ENCODE measurements at regions not wholly inside any gene's neighbourhood (a gene's known extent, or its start where the extent isn't known, plus 50 kb on each side); places are given as distances from the start of the nearest gene placed in this dataset.

DNA sequence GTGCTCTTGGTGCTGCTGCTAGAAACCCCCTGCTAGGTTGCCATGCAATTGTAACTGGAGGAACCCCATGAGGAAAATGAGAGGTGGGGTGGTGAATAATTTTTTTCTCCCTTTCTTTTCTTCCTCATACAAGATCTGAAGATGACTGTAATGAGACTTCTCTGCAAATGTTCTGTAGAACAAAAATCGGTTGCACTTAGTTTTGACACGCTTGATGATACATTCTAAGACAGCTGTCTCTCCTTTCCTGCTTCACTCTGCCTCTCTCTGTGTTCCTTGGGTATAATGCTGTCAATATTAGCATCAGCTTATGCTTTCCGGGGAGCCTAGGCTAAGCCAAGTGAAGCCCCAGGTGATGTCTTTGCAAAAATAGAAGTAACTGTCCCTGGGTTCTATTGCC, 721.5 kb downstream of the POM121L12 start:
- TF ChIP-seq, protein P1, sequence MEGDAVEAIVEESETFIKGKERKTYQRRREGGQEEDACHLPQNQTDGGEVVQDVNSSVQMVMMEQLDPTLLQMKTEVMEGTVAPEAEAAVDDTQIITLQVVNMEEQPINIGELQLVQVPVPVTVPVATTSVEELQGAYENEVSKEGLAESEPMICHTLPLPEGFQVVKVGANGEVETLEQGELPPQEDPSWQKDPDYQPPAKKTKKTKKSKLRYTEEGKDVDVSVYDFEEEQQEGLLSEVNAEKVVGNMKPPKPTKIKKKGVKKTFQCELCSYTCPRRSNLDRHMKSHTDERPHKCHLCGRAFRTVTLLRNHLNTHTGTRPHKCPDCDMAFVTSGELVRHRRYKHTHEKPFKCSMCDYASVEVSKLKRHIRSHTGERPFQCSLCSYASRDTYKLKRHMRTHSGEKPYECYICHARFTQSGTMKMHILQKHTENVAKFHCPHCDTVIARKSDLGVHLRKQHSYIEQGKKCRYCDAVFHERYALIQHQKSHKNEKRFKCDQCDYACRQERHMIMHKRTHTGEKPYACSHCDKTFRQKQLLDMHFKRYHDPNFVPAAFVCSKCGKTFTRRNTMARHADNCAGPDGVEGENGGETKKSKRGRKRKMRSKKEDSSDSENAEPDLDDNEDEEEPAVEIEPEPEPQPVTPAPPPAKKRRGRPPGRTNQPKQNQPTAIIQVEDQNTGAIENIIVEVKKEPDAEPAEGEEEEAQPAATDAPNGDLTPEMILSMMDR (conservative IDR thresholded peaks at IDR 0.05; ENCODE audit: low read length): no peak
- no peak for TF ChIP-seq EZH2phosphoT487 (IDR thresholded peaks at IDR 0.05; ENCODE audit: borderline replicate concordance)
- Histone ChIP-seq H3K36me3 (ENCODE audit: insufficient read depth, low read length) (no peaks in the 10 kb centered on the region), H3K4me1 (ENCODE audit: insufficient read depth, low read length, poor library complexity, severe bottlenecking) (no peaks in the 10 kb centered on the region), H4K20me1 (ENCODE audit: insufficient read depth, low read length, poor library complexity, severe bottlenecking) (no peaks in the 10 kb centered on the region), H3K9me3 (ENCODE audit: insufficient read depth, low read depth, low read length) (no peaks in the 10 kb centered on the region), H3F3A (ENCODE audit: low read depth) (no peaks in the 10 kb centered on the region), H2AFZ (ENCODE audit: low read length) (no peak overlapping the region), H3K9me2 (replicated peaks; ENCODE audit: low read depth, low read length) (no peaks in the 10 kb centered on the region), H3K9ac (ENCODE audit: low read depth, low read length, poor library complexity, severe bottlenecking) (no peak overlapping the region), H3K4me2 (ENCODE audit: low read depth, low read length, poor library complexity, severe bottlenecking) (no peak overlapping the region), H3K79me2 (ENCODE audit: insufficient read depth, low read length) (no peaks in the 10 kb centered on the region), H3K27me3 (ENCODE audit: insufficient read depth, low read length, poor library complexity, severe bottlenecking) (no peaks in the 10 kb centered on the region), H3K4me3 (ENCODE audit: low read length, poor library complexity, severe bottlenecking) (no peak overlapping the region)

DNA sequence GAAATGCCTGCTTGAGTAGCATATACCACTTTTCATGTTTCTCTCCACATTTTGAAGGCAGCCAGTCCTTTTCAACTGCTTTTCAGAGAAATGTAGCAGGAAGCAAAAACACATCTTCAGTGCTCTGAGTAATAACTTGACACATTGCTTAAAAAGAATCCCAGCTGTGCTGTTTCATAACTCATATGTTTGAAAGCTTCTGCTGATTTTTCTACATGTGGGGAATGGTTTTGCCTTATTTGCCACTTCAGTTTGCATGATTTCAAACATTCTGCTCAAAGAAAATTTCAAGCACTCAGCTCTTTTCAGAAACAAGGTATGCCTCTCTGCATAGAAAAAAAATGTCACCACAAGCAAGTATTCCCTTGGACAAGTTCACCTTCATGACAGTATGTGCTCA, 732.8 kb downstream of the POM121L12 start:
- no peaks in the 10 kb centered on the region for H3F3A ChIP-seq (ENCODE audit: low read depth)
- no peaks in the 10 kb centered on the region for H3K4me1 ChIP-seq (ENCODE audit: insufficient read depth, low read length, poor library complexity, severe bottlenecking)
- H3K4me2 ChIP-seq (ENCODE audit: low read depth, low read length, poor library complexity, severe bottlenecking): no peak overlapping the region
- H3K9me2 ChIP-seq (replicated peaks; ENCODE audit: low read depth, low read length): no peaks in the 10 kb centered on the region
- no peaks in the 10 kb centered on the region for H3K9me3 ChIP-seq (ENCODE audit: insufficient read depth, low read depth, low read length)
- no peaks in the 10 kb centered on the region for H3K79me2 ChIP-seq (ENCODE audit: insufficient read depth, low read length)
- H2AFZ ChIP-seq (ENCODE audit: low read length): no peak overlapping the region
- H3K4me3 ChIP-seq (ENCODE audit: low read length, poor library complexity, severe bottlenecking): no peak overlapping the region
- no peak overlapping the region for H3K9ac ChIP-seq (ENCODE audit: low read depth, low read length, poor library complexity, severe bottlenecking)
- no peaks in the 10 kb centered on the region for H3K27me3 ChIP-seq (ENCODE audit: insufficient read depth, low read length, poor library complexity, severe bottlenecking)
- TF ChIP-seq, protein P1 (conservative IDR thresholded peaks at IDR 0.05; ENCODE audit: low read length): no peak
- no peak for TF ChIP-seq EZH2phosphoT487 (IDR thresholded peaks at IDR 0.05; ENCODE audit: borderline replicate concordance)
- H3K36me3 ChIP-seq (ENCODE audit: insufficient read depth, low read length): no peaks in the 10 kb centered on the region
- no peaks in the 10 kb centered on the region for H4K20me1 ChIP-seq (ENCODE audit: insufficient read depth, low read length, poor library complexity, severe bottlenecking)

DNA sequence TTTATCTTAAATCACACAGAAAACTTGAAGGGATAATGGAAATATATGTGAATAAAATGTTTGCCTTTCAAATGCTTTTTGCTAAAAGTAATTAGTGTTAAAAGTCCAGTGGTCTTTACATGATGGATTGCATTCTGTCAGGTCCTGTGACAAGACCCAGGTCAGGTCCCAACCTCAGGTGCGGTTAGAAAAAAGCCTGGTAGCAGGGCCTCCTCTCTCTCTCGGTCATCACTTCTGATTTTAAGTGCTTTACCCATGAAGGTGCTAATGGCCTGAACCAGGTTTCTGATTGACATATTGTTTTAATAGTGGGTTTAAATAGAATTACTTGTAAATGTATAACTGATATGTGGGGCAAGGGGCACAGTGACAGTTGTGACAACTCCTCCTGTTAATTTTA, 736.3 kb downstream of the POM121L12 start:
- H3K79me2 ChIP-seq (ENCODE audit: insufficient read depth, low read length): no peaks in the 10 kb centered on the region
- H3K4me3 ChIP-seq (ENCODE audit: low read length, poor library complexity, severe bottlenecking): no peak overlapping the region
- no peaks in the 10 kb centered on the region for H3K9me3 ChIP-seq (ENCODE audit: insufficient read depth, low read depth, low read length)
- no peak overlapping the region for H2AFZ ChIP-seq (ENCODE audit: low read length)
- no peaks in the 10 kb centered on the region for H3K9me2 ChIP-seq (replicated peaks; ENCODE audit: low read depth, low read length)
- H3K4me2 ChIP-seq (ENCODE audit: low read depth, low read length, poor library complexity, severe bottlenecking): no peak overlapping the region
- no peaks in the 10 kb centered on the region for H3K27me3 ChIP-seq (ENCODE audit: insufficient read depth, low read length, poor library complexity, severe bottlenecking)
- no peaks in the 10 kb centered on the region for H3K36me3 ChIP-seq (ENCODE audit: insufficient read depth, low read length)
- H3K9ac ChIP-seq (ENCODE audit: low read depth, low read length, poor library complexity, severe bottlenecking): no peak overlapping the region
- no peaks in the 10 kb centered on the region for H3F3A ChIP-seq (ENCODE audit: low read depth)
- no peaks in the 10 kb centered on the region for H4K20me1 ChIP-seq (ENCODE audit: insufficient read depth, low read length, poor library complexity, severe bottlenecking)
- H3K4me1 ChIP-seq (ENCODE audit: insufficient read depth, low read length, poor library complexity, severe bottlenecking): no peaks in the 10 kb centered on the region
- TF ChIP-seq, protein P1 (conservative IDR thresholded peaks at IDR 0.05; ENCODE audit: low read length): no peak
- no peak for TF ChIP-seq EZH2phosphoT487 (IDR thresholded peaks at IDR 0.05; ENCODE audit: borderline replicate concordance)

All from Loucy (cell line).